ENCODE measurements at regions not wholly inside any gene's neighbourhood (a gene's known extent, or its start where the extent isn't known, plus 50 kb on each side); places are given as distances from the start of the nearest gene placed in this dataset.

DNA sequence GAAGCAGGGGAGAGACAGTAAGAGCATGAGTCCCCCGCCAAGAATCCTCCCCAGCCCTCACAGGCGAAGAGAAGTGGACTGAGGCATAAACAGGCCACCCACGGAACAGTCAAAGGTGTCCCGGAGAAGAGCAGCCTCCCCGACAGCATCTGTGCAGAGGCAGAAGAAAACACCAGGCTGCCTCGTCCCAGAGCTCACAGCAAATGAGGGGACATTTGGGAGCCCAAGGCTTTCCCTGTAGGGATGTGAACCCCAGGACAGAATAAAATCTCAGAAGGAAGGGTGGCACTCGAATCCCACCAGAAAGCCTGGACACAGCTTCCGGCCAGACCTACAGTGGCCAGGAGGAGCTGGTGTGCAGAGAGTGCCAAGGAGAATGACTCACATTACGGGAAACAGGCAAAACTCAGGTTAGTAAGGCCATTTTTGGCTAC lies 90.4 kb downstream of the DLL1 start:
- H3K27me3 ChIP-seq (ENCODE audit: control insufficient read depth in 2 of 2, insufficient read depth in 2 of 2, low read length in 2 of 2) = peaks cover 0 to 3% of the 10 kb centered on the region in 2 donors
- H3K27me3 Mint-ChIP-seq (ENCODE audit: low read depth in 3 of 3) = peaks cover 4 to 6% (median 5%) of the 10 kb centered on the region in 3 donors
- no peak overlapping the region for H3K4me2 ChIP-seq (replicated peaks; ENCODE audit: extremely low read depth, low read length, poor library complexity, severe bottlenecking)
- H3K9me3 Mint-ChIP-seq = peaks cover 15 to 26% (median 20%) of the 10 kb centered on the region in 7 donors
- H3K27ac ChIP-seq (ENCODE audit: low read depth in 1 of 2, low read length in 2 of 2) = no peak overlapping the region
- peak overlapping the region in 1 of 7 donors; percentile 16 for H3K27ac Mint-ChIP-seq
- H3K36me3 Mint-ChIP-seq = no peaks in the 10 kb centered on the region
- 100% methylated on average over 6 of the region's 9 CpGs for WGBS (ENCODE audit: insufficient coverage)
- TF ChIP-seq, protein P1, sequence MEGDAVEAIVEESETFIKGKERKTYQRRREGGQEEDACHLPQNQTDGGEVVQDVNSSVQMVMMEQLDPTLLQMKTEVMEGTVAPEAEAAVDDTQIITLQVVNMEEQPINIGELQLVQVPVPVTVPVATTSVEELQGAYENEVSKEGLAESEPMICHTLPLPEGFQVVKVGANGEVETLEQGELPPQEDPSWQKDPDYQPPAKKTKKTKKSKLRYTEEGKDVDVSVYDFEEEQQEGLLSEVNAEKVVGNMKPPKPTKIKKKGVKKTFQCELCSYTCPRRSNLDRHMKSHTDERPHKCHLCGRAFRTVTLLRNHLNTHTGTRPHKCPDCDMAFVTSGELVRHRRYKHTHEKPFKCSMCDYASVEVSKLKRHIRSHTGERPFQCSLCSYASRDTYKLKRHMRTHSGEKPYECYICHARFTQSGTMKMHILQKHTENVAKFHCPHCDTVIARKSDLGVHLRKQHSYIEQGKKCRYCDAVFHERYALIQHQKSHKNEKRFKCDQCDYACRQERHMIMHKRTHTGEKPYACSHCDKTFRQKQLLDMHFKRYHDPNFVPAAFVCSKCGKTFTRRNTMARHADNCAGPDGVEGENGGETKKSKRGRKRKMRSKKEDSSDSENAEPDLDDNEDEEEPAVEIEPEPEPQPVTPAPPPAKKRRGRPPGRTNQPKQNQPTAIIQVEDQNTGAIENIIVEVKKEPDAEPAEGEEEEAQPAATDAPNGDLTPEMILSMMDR (IDR thresholded peaks at IDR 0.05) = no peak
- intact Hi-C loops (cut with micrococcal nuclease) = no loop called here
- no peaks in the 10 kb centered on the region for H4K20me1 ChIP-seq (ENCODE audit: insufficient read depth, low read length)
- no peak for DNase-seq
- no peak overlapping the region for H3K4me3 Mint-ChIP-seq
- no peak overlapping the region for H3K4me3 ChIP-seq (replicated peaks in 1 of 3; ENCODE audit: low read depth in 2 of 3, low read length in 3 of 3)
- H3K36me3 ChIP-seq (replicated peaks in 1 of 2; ENCODE audit: control insufficient read depth in 1 of 2, insufficient read depth in 2 of 2, low read length in 2 of 2) = no peaks in the 10 kb centered on the region
- H3K4me1 ChIP-seq (ENCODE audit: control insufficient read depth in 1 of 2, insufficient read depth in 2 of 2, low read length in 2 of 2) = no peaks in the 10 kb centered on the region
- no peaks in the 10 kb centered on the region for H3K79me2 ChIP-seq (ENCODE audit: insufficient read depth, low read length)
- H3K9me3 ChIP-seq (replicated peaks in 1 of 2; ENCODE audit: control insufficient read depth in 1 of 2, insufficient read depth in 1 of 2, low read length in 2 of 2) = peaks cover 0 to 5% of the 10 kb centered on the region in 2 donors
- H2AFZ ChIP-seq (ENCODE audit: insufficient read depth, low read depth, low read length, poor library complexity, severe bottlenecking) = no peak overlapping the region
- H3K4me1 Mint-ChIP-seq = no peaks in the 10 kb centered on the region
- no peak overlapping the region for H3K9ac ChIP-seq (ENCODE audit: insufficient read depth, low read length, poor library complexity, severe bottlenecking)

DNA sequence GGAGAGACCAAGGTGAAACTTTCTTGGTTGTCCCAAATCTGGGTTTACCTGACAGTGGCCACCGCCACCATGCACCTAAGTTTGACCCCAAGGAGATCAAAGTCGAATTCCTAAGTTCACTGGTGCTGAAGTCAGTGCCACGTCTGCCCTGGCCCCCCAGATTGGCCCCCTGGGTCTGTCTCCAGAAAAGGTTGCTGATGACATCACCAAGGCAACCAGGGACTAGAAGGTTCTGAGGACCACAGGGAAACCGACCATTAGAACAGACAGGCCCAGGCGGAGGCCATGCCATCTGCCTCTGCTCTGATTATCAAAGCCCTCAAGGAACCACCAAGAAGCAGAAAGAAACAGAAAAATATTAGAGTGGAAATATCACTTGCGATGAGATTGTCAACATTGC lies 91.2 kb downstream of the DLL1 start:
- no peak overlapping the region for H3K4me2 ChIP-seq (replicated peaks; ENCODE audit: extremely low read depth, low read length, poor library complexity, severe bottlenecking)
- intact Hi-C loops (cut with micrococcal nuclease) = no loop called here
- peaks cover 0 to 3% of the 10 kb centered on the region in 2 donors for H3K27me3 ChIP-seq (ENCODE audit: control insufficient read depth in 2 of 2, insufficient read depth in 2 of 2, low read length in 2 of 2)
- no peaks in the 10 kb centered on the region for H3K36me3 Mint-ChIP-seq
- H3K36me3 ChIP-seq (replicated peaks in 1 of 2; ENCODE audit: control insufficient read depth in 1 of 2, insufficient read depth in 2 of 2, low read length in 2 of 2) = no peaks in the 10 kb centered on the region
- no peak overlapping the region for H3K4me3 ChIP-seq (replicated peaks in 1 of 3; ENCODE audit: low read depth in 2 of 3, low read length in 3 of 3)
- TF ChIP-seq, protein P1 (IDR thresholded peaks at IDR 0.05) = no peak
- no peak for DNase-seq
- H2AFZ ChIP-seq (ENCODE audit: insufficient read depth, low read depth, low read length, poor library complexity, severe bottlenecking) = no peak overlapping the region
- no peaks in the 10 kb centered on the region for H3K4me1 Mint-ChIP-seq
- H3K4me3 Mint-ChIP-seq = no peak overlapping the region
- WGBS (ENCODE audit: insufficient coverage) = 90% methylated on average over 4 of the region's 6 CpGs
- H3K9me3 Mint-ChIP-seq = peaks cover 18 to 29% (median 23%) of the 10 kb centered on the region in 7 donors
- H4K20me1 ChIP-seq (ENCODE audit: insufficient read depth, low read length) = no peaks in the 10 kb centered on the region
- no peak overlapping the region for H3K9ac ChIP-seq (ENCODE audit: insufficient read depth, low read length, poor library complexity, severe bottlenecking)
- no peak overlapping the region for H3K27ac ChIP-seq (ENCODE audit: low read depth in 1 of 2, low read length in 2 of 2)
- peak overlapping the region in 1 of 7 donors; percentile 32 for H3K27ac Mint-ChIP-seq
- H3K4me1 ChIP-seq (ENCODE audit: control insufficient read depth in 1 of 2, insufficient read depth in 2 of 2, low read length in 2 of 2) = no peaks in the 10 kb centered on the region
- H3K27me3 Mint-ChIP-seq (ENCODE audit: low read depth in 3 of 3) = peaks cover 5 to 7% (median 6%) of the 10 kb centered on the region in 3 donors
- H3K9me3 ChIP-seq (replicated peaks in 1 of 2; ENCODE audit: control insufficient read depth in 1 of 2, insufficient read depth in 1 of 2, low read length in 2 of 2) = peaks cover 0 to 12% of the 10 kb centered on the region in 2 donors
- H3K79me2 ChIP-seq (ENCODE audit: insufficient read depth, low read length) = no peaks in the 10 kb centered on the region

Data from CD14-positive monocyte (primary cell).